AG10803 (cell line): ENCODE measurements at regions not wholly inside any gene's neighbourhood (a gene's known extent, or its start where the extent isn't known, plus 50 kb on each side); places are given as distances from the start of the nearest gene placed in this dataset.

Experiments
- DNase-seq: peaks from one replicate; pipeline ENCODE4 v3.0.0; 2010; ENCODE audit warnings: low read depth
- H3K4me3 ChIP-seq: 2 replicates; pipeline ENCODE4 v1.5.1; 2011; ENCODE audit warnings: mild to moderate bottlenecking, low read length, control low read depth
- CTCF ChIP-seq: conservative IDR thresholded peaks from 2 replicates; pipeline ENCODE4 v1.5.1; 2011; ENCODE audit warnings: mild to moderate bottlenecking, low read length, control low read depth, inconsistent platforms

GRCh38 chr1:38559446-38560165 is 300.0 kb downstream of the RRAGC start:
- no peak for DNase-seq
- TF ChIP-seq CTCF: no peak
- H3K4me3 ChIP-seq: no peak overlapping the region

- H3K4me3 ChIP-seq: no peak overlapping the region
- DNase-seq: no peak
- no peak for TF ChIP-seq CTCF
Observed at GRCh38 chr1:38558500-38559445, 300.8 kb downstream of the RRAGC start.

- no peak for TF ChIP-seq CTCF
- no peak for DNase-seq
- H3K4me3 ChIP-seq: no peak overlapping the region
Observed at GRCh38 chr1:38558055-38558454, 301.5 kb downstream of the RRAGC start.

- no peak for TF ChIP-seq CTCF
- no peak overlapping the region for H3K4me3 ChIP-seq
- no peak for DNase-seq
Observed at GRCh38 chr1:38555594-38555993, 304.0 kb downstream of the RRAGC start.

GRCh38 chr1:38555130-38555529 is 304.4 kb downstream of the RRAGC start:
- no peak for TF ChIP-seq CTCF
- H3K4me3 ChIP-seq: no peak overlapping the region

GRCh38 chr1:38551318-38552307 is 308.0 kb downstream of the RRAGC start:
- H3K4me3 ChIP-seq: no peak overlapping the region
- no peak for DNase-seq
- no peak for TF ChIP-seq CTCF

More at GRCh38 chr1:38555130-38555529, 304.4 kb downstream of the RRAGC start:
- DNase-seq: no peak
